ENCODE measurements at regions not wholly inside any gene's neighbourhood (a gene's known extent, or its start where the extent isn't known, plus 50 kb on each side); places are given as distances from the start of the nearest gene placed in this dataset.

DNA sequence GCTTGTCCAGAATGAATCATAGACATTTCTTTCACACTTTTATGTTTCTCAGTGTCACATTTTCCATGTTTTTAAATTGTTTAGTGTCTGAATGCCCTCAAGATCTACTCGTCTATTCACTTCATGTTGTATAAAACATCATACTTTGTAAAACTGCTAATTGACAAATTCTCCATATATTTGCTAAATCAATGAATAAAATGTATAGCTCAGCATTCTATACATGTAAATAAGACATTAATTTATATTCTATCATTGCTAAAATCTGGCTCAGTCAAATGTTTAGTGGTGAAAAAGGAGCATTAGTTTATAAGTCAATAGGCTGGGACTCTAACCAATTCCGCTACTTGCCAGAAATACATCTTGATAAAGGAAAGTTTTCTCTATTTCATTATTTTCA, 379.6 kb downstream of the NAF1 start:
- Mint-ChIP-seq H3K27me3 (ENCODE audit: unreplicated experiment) (no peaks in the 10 kb centered on the region), H3K4me3 (ENCODE audit: unreplicated experiment) (no peak overlapping the region), H3K36me3 (ENCODE audit: low read depth, unreplicated experiment) (no peaks in the 10 kb centered on the region), H3K9me3 (ENCODE audit: unreplicated experiment) (no peaks in the 10 kb centered on the region), H3K4me1 (ENCODE audit: unreplicated experiment) (peaks cover 9% of the 10 kb centered on the region), H3K27ac (ENCODE audit: unreplicated experiment) (no peak overlapping the region)
- DNase-seq (ENCODE audit: low spot score) = no peak
- TF ChIP-seq, protein P1, sequence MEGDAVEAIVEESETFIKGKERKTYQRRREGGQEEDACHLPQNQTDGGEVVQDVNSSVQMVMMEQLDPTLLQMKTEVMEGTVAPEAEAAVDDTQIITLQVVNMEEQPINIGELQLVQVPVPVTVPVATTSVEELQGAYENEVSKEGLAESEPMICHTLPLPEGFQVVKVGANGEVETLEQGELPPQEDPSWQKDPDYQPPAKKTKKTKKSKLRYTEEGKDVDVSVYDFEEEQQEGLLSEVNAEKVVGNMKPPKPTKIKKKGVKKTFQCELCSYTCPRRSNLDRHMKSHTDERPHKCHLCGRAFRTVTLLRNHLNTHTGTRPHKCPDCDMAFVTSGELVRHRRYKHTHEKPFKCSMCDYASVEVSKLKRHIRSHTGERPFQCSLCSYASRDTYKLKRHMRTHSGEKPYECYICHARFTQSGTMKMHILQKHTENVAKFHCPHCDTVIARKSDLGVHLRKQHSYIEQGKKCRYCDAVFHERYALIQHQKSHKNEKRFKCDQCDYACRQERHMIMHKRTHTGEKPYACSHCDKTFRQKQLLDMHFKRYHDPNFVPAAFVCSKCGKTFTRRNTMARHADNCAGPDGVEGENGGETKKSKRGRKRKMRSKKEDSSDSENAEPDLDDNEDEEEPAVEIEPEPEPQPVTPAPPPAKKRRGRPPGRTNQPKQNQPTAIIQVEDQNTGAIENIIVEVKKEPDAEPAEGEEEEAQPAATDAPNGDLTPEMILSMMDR (IDR thresholded peaks at IDR 0.05; ENCODE audit: unreplicated experiment) = no peak

DNA sequence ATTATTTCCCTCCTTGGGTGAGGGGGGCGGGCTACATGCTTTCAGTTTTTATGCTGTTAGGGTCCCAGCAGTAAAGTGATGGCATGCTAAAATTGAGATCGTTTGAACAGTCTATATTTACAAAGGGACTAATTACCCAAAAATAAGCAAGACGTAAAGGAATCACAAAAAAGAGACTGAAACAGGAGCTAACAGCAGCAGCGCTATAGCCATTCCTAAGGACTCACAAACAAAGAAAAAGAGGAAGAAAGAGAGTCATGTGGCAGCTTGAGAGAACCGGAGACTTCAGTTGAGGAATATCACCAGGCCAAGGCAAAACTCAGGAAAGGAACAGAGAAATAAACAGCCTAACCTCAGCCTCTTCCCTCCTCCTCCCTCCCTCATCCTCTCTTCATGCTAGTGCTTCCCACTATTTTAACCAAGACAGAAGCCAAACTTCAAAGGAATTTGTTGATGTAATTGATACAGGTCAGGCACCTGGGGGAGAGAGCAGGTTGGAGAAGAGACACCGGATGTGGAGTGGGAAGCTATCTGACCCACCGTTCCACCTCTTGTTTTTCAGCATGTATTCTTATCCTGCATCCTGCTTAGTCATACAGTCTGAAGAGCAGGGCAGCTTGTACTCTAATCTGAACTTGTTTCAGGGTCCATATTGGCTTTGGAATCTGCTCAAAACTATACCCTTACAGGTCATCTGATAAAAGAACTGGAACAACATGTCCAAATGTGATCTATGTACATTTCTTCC, 383.7 kb downstream of the NAF1 start:
- H3K27me3 Mint-ChIP-seq (ENCODE audit: unreplicated experiment) = no peaks in the 10 kb centered on the region
- peaks cover 13% of the 10 kb centered on the region for H3K4me1 Mint-ChIP-seq (ENCODE audit: unreplicated experiment)
- H3K36me3 Mint-ChIP-seq (ENCODE audit: low read depth, unreplicated experiment) = no peaks in the 10 kb centered on the region
- TF ChIP-seq, protein P1 (IDR thresholded peaks at IDR 0.05; ENCODE audit: unreplicated experiment) = no peak
- H3K9me3 Mint-ChIP-seq (ENCODE audit: unreplicated experiment) = no peaks in the 10 kb centered on the region
- DNase-seq (ENCODE audit: low spot score) = no peak
- no peak overlapping the region for H3K27ac Mint-ChIP-seq (ENCODE audit: unreplicated experiment)
- H3K4me3 Mint-ChIP-seq (ENCODE audit: unreplicated experiment) = no peak overlapping the region

DNA sequence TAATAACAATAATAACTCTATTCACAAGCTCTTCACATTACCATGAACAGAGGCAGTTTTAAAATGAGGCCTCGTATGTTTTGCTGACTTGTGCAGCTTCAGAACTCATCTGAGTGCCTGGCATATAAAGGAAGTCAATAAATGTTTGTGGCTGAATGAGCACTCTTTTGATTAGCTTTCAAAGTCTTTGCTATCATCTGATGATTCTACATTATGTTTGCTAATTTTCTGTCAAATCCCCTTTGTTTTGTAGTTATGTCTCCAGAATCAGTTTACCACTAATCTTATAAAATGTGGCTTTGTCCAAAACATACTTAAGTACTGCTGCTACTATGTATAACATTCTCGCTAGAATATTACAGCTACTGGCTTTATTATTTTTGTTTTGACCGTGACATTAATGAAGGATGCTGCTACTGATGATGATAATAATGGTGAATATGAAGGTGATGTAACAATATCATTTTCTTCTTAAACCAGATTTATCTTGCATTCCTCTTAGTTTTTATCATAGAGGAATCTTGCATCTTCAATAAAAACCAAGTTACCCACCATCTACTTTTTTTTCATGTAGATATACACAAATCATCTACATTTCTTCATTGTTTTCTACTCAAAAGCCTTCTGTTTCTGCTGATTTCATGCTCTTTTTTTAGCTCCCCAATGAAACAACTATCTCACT, 384.5 kb downstream of the NAF1 start:
- no peaks in the 10 kb centered on the region for H3K9me3 Mint-ChIP-seq (ENCODE audit: unreplicated experiment)
- H3K27me3 Mint-ChIP-seq (ENCODE audit: unreplicated experiment) = no peaks in the 10 kb centered on the region
- no peak overlapping the region for H3K4me3 Mint-ChIP-seq (ENCODE audit: unreplicated experiment)
- TF ChIP-seq, protein P1 (IDR thresholded peaks at IDR 0.05; ENCODE audit: unreplicated experiment) = no peak
- H3K36me3 Mint-ChIP-seq (ENCODE audit: low read depth, unreplicated experiment) = no peaks in the 10 kb centered on the region
- H3K27ac Mint-ChIP-seq (ENCODE audit: unreplicated experiment) = no peak overlapping the region
- DNase-seq (ENCODE audit: low spot score) = no peak
- peaks cover 13% of the 10 kb centered on the region for H3K4me1 Mint-ChIP-seq (ENCODE audit: unreplicated experiment)

DNA sequence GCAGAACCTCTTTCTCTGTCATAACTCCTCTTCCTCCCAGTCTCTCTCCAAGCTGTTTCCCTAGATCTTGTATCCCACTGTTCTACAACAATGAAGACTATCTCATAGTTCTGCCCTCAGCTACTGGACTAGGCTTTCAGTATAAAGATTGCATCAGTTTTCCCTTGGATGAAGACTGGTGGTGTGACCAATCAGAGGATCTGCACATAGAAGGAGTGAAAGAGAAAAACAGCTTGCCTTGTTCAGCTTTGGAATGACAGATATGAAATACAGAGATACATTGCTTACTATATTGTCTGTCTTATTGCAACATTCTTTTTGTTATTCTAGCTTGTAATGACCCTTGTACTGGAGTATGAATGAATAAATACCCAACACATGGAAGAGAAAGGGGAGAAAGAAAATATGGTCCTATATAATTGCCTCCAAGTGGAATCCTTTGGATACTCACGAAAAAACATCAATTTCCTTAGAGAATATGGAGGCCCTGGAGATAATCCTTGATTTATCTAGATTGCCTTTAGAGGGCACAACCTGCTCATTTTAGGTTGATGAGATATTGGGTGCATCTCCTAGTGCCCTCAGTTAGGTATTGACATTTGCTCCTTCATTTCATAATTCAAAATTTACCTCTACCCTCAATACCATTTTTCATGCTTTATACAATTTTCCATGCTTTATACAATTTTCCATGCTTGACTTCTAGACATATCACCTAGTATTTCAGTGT, 395.8 kb downstream of the NAF1 start:
- Mint-ChIP-seq H3K4me3 (ENCODE audit: unreplicated experiment) (no peak overlapping the region), H3K27me3 (ENCODE audit: unreplicated experiment) (no peaks in the 10 kb centered on the region), H3K9me3 (ENCODE audit: unreplicated experiment) (no peaks in the 10 kb centered on the region), H3K27ac (ENCODE audit: unreplicated experiment) (no peak overlapping the region), H3K36me3 (ENCODE audit: low read depth, unreplicated experiment) (no peaks in the 10 kb centered on the region), H3K4me1 (ENCODE audit: unreplicated experiment) (no peaks in the 10 kb centered on the region)
- TF ChIP-seq, protein P1 (IDR thresholded peaks at IDR 0.05; ENCODE audit: unreplicated experiment) = no peak
- no peak for DNase-seq (ENCODE audit: low spot score)

All from endothelial cell (in vitro differentiated cells).